Activated effector memory CD4-positive, alpha-beta T cell treated with anti-CD3 and anti-CD28 coated beads, Interleukin-2, amount 50 U/mL, for 16 hours (primary cell): ENCODE measurements at regions not wholly inside any gene's neighbourhood (a gene's known extent, or its start where the extent isn't known, plus 50 kb on each side); places are given as distances from the start of the nearest gene placed in this dataset.

Experiments used
- DNase-seq: peaks from one replicate; pipeline ENCODE4 v3.0.0-alpha.2; 2020

GRCh38 chr16:49216593-49216992 lies 65.0 kb downstream of the CBLN1 start:
- no peak for DNase-seq

GRCh38 chr16:49213594-49213993 lies 68.0 kb downstream of the CBLN1 start:
- no peak for DNase-seq

GRCh38 chr16:49204191-49204590 lies 77.4 kb downstream of the CBLN1 start:
- DNase-seq: no peak

GRCh38 chr16:49203361-49203760 lies 78.3 kb downstream of the CBLN1 start:
- DNase-seq: no peak

- no peak for DNase-seq
Measured at GRCh38 chr16:49201118-49201517, 80.5 kb downstream of the CBLN1 start.

GRCh38 chr16:49200223-49200820 lies 81.3 kb downstream of the CBLN1 start:
- no peak for DNase-seq

GRCh38 chr16:49195237-49195548 lies 86.4 kb downstream of the CBLN1 start:
- DNase-seq: no peak

- DNase-seq: no peak
Measured at GRCh38 chr16:49194537-49195236, 87.0 kb downstream of the CBLN1 start.

GRCh38 chr16:49193596-49193995 lies 88.0 kb downstream of the CBLN1 start:
- DNase-seq: no peak

- no peak for DNase-seq
Measured at GRCh38 chr16:49189286-49189685, 92.4 kb downstream of the CBLN1 start.

GRCh38 chr16:49183911-49184310 lies 97.7 kb downstream of the CBLN1 start:
- no peak for DNase-seq

GRCh38 chr16:49181791-49182518 lies 99.7 kb downstream of the CBLN1 start:
- no peak for DNase-seq

GRCh38 chr16:49179714-49180330 lies 101.8 kb downstream of the CBLN1 start:
- no peak for DNase-seq

- no peak for DNase-seq
Measured at GRCh38 chr16:49168126-49168525, 113.5 kb downstream of the CBLN1 start.

- no peak for DNase-seq
Measured at GRCh38 chr16:49165025-49165424, 116.6 kb downstream of the CBLN1 start.

GRCh38 chr16:49161191-49161590 lies 120.4 kb downstream of the CBLN1 start:
- DNase-seq: no peak

GRCh38 chr16:49158029-49158642 lies 123.5 kb downstream of the CBLN1 start:
- DNase-seq: no peak

GRCh38 chr16:49150341-49150740 lies 131.3 kb downstream of the CBLN1 start:
- DNase-seq: no peak

GRCh38 chr16:49148410-49148809 lies 133.2 kb downstream of the CBLN1 start:
- DNase-seq: no peak

- DNase-seq: no peak
Measured at GRCh38 chr16:49140618-49141017, 141.0 kb downstream of the CBLN1 start.

GRCh38 chr16:49130397-49130796 lies 151.2 kb downstream of the CBLN1 start:
- no peak for DNase-seq

GRCh38 chr16:49129935-49130334 lies 151.7 kb downstream of the CBLN1 start:
- DNase-seq: no peak

GRCh38 chr16:49128740-49129139 lies 152.9 kb downstream of the CBLN1 start:
- no peak for DNase-seq

GRCh38 chr16:49127103-49127502 lies 154.5 kb downstream of the CBLN1 start:
- no peak for DNase-seq
